Activated CD4-positive, alpha-beta T cell treated with anti-CD3 and anti-CD28 coated beads, Interleukin-2, amount 10 ng/mL, durations not matched to agents 24 days and 14 days (primary cell): ENCODE measurements at regions not wholly inside any gene's neighbourhood (a gene's known extent, or its start where the extent isn't known, plus 50 kb on each side); places are given as distances from the start of the nearest gene placed in this dataset.
"Not testable (repeated sequence)": the region's sequence is repeated elsewhere in the genome, so short reads cannot be mapped to it uniquely, and the experiment has no call there.

Experiments used
- DNase-seq: peaks from one replicate; pipeline ENCODE4 v3.0.0; 2022
- H3K27ac Mint-ChIP-seq: one replicate; pipeline ENCODE4 v1.8.0; 2022; ENCODE audit warnings: mild to moderate bottlenecking, mixed read lengths
- H3K27me3 Mint-ChIP-seq: one replicate; pipeline ENCODE4 v1.8.0; 2022; ENCODE audit warnings: mixed read lengths
- H3K36me3 Mint-ChIP-seq: one replicate; pipeline ENCODE4 v1.8.0; 2022; ENCODE audit warnings: low read depth, mild to moderate bottlenecking, mixed read lengths
- H3K4me1 Mint-ChIP-seq: one replicate; pipeline ENCODE4 v1.8.0; 2021; ENCODE audit warnings: mixed read lengths
- H3K4me3 Mint-ChIP-seq: one replicate; pipeline ENCODE4 v1.8.0; 2022; ENCODE audit warnings: mild to moderate bottlenecking, moderate library complexity, mixed read lengths
- H3K9me3 Mint-ChIP-seq: one replicate; pipeline ENCODE4 v1.8.0; 2021; ENCODE audit warnings: mixed read lengths
- intact Hi-C: fragments of 100-400 bp; cut with micrococcal nuclease; formaldehyde crosslinking; loops from one replicate; pipeline ENCODE4 v1.15.1; 2023

DNA sequence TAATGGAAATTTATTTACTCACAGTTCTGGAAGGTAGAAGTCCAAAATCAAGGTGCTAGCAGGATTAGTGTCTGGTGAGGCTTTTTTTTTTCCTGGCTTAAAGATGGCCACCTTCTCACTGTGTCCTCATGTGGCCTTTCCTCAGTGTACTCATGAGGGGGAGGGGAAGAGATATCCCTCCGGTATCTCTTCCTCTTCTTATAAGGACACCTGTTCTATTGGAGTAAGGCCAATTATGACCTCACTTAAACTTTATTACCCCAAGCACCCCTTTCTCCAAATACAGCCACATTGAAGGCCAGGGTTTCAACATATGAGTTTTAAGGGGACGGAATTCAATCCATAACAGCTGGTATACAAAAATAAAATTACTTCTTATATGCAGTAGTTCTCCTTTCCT, 203.7 kb upstream of the C1orf87 start:
- no peak overlapping the region for H3K4me3 Mint-ChIP-seq
- intact Hi-C loops: no loop called here
- H3K27me3 Mint-ChIP-seq: no peaks in the 10 kb centered on the region
- H3K9me3 Mint-ChIP-seq: no peaks in the 10 kb centered on the region
- H3K27ac Mint-ChIP-seq: no peak overlapping the region
- DNase-seq: no peak
- H3K36me3 Mint-ChIP-seq: no peaks in the 10 kb centered on the region
- no peaks in the 10 kb centered on the region for H3K4me1 Mint-ChIP-seq

DNA sequence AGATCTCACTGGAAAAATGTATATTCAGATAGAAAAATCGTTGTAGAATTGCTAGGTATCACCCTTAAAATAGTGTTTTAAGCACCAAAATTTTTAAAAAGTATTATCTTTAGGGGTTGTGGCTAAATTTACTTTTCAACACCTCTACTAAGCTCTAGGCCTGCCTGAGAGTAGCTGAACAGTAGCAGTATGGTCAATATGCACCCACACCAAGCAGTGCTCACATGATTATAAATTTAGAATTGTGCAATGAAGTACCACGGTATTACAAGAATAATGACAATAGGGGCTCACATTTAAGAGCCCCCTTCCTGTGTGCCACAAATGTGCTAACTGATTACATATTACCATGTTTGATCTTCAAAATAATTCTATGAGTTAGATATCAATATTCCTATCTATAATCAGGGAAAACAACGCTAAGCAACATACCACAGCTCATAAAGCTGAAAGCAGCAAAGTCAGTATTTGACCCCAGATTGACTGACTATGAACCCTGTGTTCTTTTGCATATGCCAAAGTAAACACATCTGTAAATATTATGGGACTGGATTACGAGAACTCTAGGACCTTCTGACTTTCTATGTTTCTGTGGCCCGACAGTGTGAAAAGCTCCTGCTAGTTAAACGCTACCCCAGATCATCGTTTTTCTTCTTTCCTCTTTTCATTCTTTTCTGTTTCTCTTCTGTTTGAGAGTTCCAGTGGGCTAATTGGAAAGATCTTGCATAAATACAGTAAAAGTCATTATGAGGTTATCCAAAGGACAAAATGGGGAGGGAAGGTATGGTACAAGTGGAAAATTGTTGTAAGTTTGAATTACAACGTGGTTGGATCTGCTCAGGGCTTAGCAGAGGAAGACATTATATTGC, 201.1 kb upstream of the C1orf87 start:
- intact Hi-C loops: no loop called here
- no peaks in the 10 kb centered on the region for H3K9me3 Mint-ChIP-seq
- no peaks in the 10 kb centered on the region for H3K36me3 Mint-ChIP-seq
- H3K4me3 Mint-ChIP-seq: no peak overlapping the region
- DNase-seq: no peak
- H3K27me3 Mint-ChIP-seq: no peaks in the 10 kb centered on the region
- no peak overlapping the region for H3K27ac Mint-ChIP-seq
- no peaks in the 10 kb centered on the region for H3K4me1 Mint-ChIP-seq

DNA sequence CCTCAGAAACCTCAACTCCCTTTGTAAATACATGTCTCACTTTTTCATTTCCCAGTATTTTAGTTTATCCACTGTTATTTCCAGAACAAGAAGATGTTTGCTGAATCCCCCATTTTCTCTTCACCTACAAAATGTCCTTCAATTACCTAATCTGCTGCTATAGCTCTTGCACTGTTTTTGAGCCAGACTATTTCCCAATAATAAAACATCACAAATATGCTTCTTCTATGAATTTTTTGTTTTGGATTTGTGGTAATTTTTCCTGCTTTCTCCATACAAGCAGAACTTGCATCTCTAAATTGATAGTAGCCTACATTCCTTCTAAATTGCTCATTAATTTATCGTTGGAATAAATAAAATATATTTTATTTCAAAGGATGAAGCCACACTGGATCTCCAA, 199.6 kb upstream of the C1orf87 start:
- H3K27ac Mint-ChIP-seq: no peak overlapping the region
- no peak overlapping the region for H3K4me3 Mint-ChIP-seq
- H3K36me3 Mint-ChIP-seq: no peaks in the 10 kb centered on the region
- H3K4me1 Mint-ChIP-seq: no peaks in the 10 kb centered on the region
- H3K9me3 Mint-ChIP-seq: no peaks in the 10 kb centered on the region
- H3K27me3 Mint-ChIP-seq: no peaks in the 10 kb centered on the region
- intact Hi-C loops: no loop called here
- no peak for DNase-seq

DNA sequence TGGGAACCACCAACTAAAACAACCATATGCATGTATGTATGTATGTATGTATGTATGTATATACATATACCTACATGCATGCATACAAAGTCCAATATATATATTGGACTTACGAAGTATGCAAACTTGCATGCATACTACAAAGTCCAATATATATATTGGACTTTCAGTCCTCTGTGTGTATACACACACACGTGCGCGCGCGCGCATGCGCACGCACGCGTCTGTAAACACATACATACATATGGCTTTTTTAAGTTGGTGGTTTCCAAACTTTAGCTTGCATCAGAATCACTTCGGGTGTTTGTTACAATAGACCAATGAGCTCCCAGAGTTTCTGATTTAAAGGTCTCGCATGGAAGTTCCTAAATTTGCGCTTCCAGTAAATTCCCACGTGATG, 197.5 kb upstream of the C1orf87 start:
- Mint-ChIP-seq H3K4me3 (no peak overlapping the region), H3K27me3 (no peaks in the 10 kb centered on the region), H3K4me1 (no peaks in the 10 kb centered on the region), H3K27ac (no peak overlapping the region), H3K9me3 (no peaks in the 10 kb centered on the region), H3K36me3 (no peaks in the 10 kb centered on the region)
- no peak for DNase-seq
- intact Hi-C loops: no loop called here

DNA sequence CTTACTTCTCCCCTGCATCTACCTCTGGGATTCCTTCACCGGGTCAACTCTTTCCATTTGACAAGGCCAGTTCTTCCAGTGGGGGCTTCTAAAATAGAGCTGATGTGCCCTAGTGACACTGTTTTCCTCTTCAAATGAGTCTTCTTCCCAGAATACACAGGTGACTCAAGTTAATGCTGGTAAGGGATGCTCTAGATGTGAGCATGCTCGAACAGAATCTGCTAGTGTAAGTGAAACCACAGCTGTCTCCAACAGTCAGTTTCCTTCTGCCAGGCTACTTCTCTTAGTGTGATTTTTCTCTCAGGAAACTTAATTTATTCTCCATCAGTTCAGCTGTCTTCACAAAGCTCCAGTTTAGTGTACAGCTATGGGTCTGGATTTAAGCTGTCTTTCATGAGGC, 194.9 kb upstream of the C1orf87 start:
- H3K9me3 Mint-ChIP-seq: no peaks in the 10 kb centered on the region
- no peak overlapping the region for H3K4me3 Mint-ChIP-seq
- H3K27ac Mint-ChIP-seq: no peak overlapping the region
- H3K4me1 Mint-ChIP-seq: no peaks in the 10 kb centered on the region
- DNase-seq: no peak
- no peaks in the 10 kb centered on the region for H3K36me3 Mint-ChIP-seq
- H3K27me3 Mint-ChIP-seq: no peaks in the 10 kb centered on the region
- intact Hi-C loops: no loop called here

DNA sequence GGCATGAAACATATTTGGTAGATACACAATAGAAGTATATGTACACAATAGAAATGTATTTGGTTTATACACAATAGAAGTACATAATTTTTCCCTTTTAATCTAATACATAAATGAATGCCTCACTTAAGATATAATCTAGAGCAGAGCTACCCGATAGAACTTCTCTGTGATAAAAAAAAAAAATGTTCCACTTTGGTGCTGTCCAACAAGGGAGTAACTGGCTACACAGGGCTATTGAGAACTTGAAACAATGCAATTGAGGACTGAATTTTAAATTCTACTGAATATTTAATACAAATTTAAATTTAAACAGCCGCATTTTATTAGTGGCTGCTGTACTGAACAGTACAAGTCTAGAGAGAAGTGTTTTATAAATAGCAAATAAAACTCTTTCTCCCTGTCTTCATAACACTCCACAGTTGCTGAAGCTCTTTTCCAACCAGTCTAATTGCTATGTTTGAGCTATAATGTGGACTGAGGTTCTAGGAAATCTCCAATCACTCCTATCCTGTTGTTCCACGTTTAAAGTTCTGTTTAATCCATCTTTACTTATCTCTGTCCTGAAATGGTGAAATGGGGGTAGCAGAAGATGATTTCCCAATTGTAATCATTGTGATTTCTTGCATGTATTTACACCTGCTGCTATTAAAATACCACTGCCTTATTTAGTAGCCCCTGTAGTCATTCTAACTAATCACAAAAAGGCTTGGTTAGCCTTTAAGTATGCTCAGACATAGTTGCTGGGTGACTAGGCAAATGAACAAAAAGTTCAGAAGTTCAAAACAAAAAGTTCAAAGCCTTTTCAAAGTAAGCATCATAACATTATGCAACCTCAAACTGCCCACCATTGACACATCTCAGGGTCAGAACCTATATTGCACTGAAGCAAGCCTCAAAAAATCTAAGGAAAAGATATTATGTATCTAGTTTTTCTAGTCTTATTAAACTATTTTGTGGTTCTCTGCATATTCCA, 192.3 kb upstream of the C1orf87 start:
- no peaks in the 10 kb centered on the region for H3K27me3 Mint-ChIP-seq

DNA sequence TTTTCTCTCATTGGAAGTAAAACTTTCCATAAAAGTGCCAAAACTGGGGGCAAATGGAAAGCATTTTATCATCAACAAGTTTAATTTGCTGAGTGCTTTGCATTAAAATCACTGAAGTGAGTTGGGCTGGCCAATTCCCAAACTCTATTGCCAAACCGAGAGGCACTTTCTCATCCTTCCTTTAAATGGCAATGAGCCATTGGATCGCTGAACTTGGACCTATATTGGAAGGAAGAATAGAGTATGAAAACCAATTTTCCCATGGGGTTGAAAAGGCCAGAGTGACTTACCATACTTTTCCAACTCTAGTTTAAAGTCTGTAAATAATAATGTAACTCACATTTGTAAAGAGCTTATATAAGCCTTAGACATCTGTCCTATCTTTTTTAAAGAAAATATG, 189.1 kb upstream of the C1orf87 start:
- intact Hi-C loops: no loop called here
- no peaks in the 10 kb centered on the region for H3K36me3 Mint-ChIP-seq
- no peak for DNase-seq
- H3K27ac Mint-ChIP-seq: no peak overlapping the region
- no peak overlapping the region for H3K4me3 Mint-ChIP-seq
- no peaks in the 10 kb centered on the region for H3K27me3 Mint-ChIP-seq
- no peaks in the 10 kb centered on the region for H3K9me3 Mint-ChIP-seq
- H3K4me1 Mint-ChIP-seq: no peaks in the 10 kb centered on the region

More for the DNA sequence above, 192.3 kb upstream of the C1orf87 start:
- H3K4me1 Mint-ChIP-seq: no peaks in the 10 kb centered on the region
- no peak for DNase-seq
- H3K27ac Mint-ChIP-seq: no peak overlapping the region
- intact Hi-C loops: no loop called here
- H3K9me3 Mint-ChIP-seq: no peaks in the 10 kb centered on the region
- no peaks in the 10 kb centered on the region for H3K36me3 Mint-ChIP-seq
- H3K4me3 Mint-ChIP-seq: no peak overlapping the region

DNA sequence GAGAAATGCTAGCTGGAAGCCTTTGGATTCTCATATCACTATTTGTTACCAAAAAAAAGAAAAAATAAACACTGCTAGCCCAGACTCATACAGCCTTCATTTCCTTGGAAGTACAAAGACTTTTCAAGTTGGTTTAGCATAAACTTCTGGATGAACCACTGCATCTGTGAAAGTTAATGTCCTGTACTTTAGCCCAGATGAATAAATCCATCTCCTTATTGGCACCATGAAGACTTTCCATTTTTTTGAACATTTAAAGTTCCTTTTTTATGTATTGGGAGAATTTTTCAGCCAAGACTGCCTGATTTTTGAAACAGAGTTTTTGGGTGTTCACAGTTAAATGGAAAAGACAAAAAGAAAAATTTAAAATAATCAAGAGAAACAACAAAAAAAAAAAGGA, 184.0 kb upstream of the C1orf87 start:
- Mint-ChIP-seq H3K9me3 (peaks cover 5% of the 10 kb centered on the region), H3K27ac (no peak overlapping the region), H3K4me1 (no peaks in the 10 kb centered on the region), H3K27me3 (no peaks in the 10 kb centered on the region), H3K4me3 (no peak overlapping the region), H3K36me3 (no peaks in the 10 kb centered on the region)
- intact Hi-C loops: no loop called here
- DNase-seq: no peak

DNA sequence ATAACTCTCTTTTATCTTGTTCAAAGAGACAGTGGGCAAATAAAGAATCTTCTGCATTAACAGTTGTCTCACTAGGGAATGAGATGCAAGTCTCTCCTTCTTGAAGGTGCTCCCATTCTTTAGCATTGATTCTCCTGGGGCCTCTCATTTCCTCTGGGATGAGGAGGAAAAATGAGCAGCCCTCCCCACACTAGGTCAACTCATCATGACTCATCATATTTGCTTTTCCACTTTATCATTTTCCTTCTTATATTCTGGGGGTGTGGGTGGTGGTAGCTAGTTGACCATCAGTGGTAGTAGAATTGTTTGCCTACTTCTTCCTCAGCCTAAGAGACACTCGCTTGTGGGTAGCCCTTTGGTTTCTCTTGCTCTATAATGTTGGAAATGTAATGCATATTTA, 182.0 kb upstream of the C1orf87 start:
- Mint-ChIP-seq H3K27me3 (no peaks in the 10 kb centered on the region), H3K4me3 (no peak overlapping the region), H3K4me1 (no peaks in the 10 kb centered on the region), H3K36me3 (no peaks in the 10 kb centered on the region), H3K27ac (no peak overlapping the region), H3K9me3 (peaks cover 5% of the 10 kb centered on the region)
- DNase-seq: no peak
- intact Hi-C loops: no loop called here

DNA sequence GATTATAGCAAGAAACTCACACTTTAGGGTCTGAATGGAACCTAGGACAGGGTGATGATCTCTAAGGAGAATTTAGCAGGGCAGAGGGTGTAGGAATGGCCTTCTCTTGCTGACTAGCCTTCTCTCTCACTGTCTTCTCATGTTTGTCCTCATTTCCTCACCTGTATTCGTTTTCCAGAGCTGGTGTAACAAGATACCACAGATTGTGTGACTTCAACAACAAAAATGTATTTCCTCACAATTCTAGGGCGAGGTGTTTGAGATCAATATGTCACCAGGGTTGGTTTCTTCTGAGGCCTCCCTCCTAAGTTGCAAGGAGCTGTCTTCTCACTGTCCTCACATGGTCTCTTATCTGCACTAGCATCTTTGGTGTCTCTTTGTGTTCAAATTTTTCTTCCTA, 177.9 kb upstream of the C1orf87 start:
- Mint-ChIP-seq H3K4me3 (no peak overlapping the region), H3K27ac (no peak overlapping the region), H3K4me1 (no peaks in the 10 kb centered on the region), H3K27me3 (no peaks in the 10 kb centered on the region), H3K9me3 (no peaks in the 10 kb centered on the region), H3K36me3 (no peaks in the 10 kb centered on the region)
- intact Hi-C loops: no loop called here
- DNase-seq: no peak

DNA sequence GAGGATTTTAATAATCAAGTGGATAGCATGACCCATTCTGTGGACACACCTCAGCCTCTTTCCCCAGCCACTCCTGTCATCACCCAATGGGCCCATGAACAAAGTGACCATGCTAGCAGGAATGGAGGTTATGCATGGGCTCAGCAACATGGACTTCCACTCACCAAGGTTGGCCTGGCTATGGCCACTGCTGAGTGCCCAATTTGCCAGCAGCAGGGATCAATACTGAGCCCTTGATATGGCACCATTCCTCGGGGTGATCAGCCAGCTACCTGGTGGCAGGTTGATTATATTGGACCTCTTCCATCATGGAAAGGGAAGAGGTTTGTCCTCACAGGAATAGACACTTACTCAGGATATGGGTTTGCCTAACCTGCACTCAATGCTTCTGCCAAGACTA, 173.9 kb upstream of the C1orf87 start:
- H3K4me3 Mint-ChIP-seq, H3K27me3 Mint-ChIP-seq, H3K36me3 Mint-ChIP-seq, H3K27ac Mint-ChIP-seq, DNase-seq, intact Hi-C loops, H3K4me1 Mint-ChIP-seq, H3K9me3 Mint-ChIP-seq: not testable (repeated sequence)

DNA sequence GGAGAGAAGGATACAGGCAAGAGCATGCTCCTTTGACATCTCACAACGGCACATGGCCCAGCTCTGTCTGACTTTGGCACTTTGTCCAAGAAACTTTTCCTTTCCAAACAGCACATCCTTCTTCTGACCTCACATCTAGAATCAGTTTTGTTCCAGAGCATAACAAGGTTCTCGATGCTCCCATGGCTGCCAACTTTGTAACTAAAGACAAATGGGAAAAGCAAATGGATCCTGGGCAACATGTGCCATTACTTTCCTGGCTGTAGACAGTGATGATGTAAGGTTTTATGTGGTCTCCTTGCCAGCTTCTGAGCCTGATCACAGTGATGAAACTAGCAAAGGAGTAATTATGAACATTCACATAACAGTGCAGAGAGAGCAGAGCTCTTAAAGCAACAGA, 171.8 kb upstream of the C1orf87 start:
- no peaks in the 10 kb centered on the region for H3K9me3 Mint-ChIP-seq
- H3K4me3 Mint-ChIP-seq: no peak overlapping the region
- DNase-seq: no peak
- no peaks in the 10 kb centered on the region for H3K4me1 Mint-ChIP-seq
- H3K27ac Mint-ChIP-seq: no peak overlapping the region
- intact Hi-C loops: no loop called here
- no peaks in the 10 kb centered on the region for H3K36me3 Mint-ChIP-seq
- no peaks in the 10 kb centered on the region for H3K27me3 Mint-ChIP-seq

DNA sequence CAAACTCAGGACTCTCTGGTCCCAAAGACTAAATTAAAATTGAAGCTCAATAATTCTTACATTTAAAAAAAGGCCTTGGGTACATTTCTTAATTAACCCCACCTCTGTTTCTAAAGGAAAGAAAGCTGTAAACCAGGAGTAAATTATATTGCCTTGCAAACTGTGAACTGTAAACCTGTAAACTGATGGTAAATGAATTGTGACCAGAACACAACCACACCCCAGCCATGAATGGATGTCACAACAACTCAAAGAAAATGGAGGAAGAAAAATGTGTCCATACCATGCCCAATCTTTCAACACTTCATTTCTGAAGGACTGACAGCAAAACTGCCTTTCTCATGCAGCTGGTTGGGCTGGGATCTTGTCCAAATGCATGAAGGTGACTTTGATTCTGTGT, 171.3 kb upstream of the C1orf87 start:
- Mint-ChIP-seq H3K27ac (no peak overlapping the region), H3K9me3 (no peaks in the 10 kb centered on the region), H3K27me3 (no peaks in the 10 kb centered on the region), H3K4me1 (no peaks in the 10 kb centered on the region), H3K36me3 (no peaks in the 10 kb centered on the region), H3K4me3 (no peak overlapping the region)
- no peak for DNase-seq
- intact Hi-C loops: no loop called here

DNA sequence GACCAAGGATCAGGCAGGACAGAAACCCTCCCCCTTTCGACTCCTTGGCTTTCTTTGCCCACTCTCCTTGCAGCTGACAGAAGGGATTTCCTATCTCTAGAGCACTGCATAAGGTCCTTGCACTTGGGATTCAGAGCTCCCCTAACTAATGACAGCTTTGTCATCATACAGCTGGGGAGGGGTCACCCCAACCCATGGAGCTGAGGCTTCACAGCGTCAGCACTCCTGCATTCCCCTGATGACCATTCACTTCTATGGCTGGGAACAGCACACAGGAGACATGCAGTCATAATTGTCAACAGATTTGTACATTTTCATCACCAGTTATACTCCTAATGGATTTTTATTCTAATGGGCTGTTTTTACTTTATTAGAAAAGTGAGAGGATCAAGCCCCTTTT, 161.7 kb upstream of the C1orf87 start:
- no peaks in the 10 kb centered on the region for H3K36me3 Mint-ChIP-seq

More for the DNA sequence above, 161.7 kb upstream of the C1orf87 start:
- intact Hi-C loops: no loop called here
- Mint-ChIP-seq H3K27ac (no peak overlapping the region), H3K4me3 (no peak overlapping the region), H3K4me1 (no peaks in the 10 kb centered on the region), H3K9me3 (no peaks in the 10 kb centered on the region), H3K27me3 (no peaks in the 10 kb centered on the region)
- no peak for DNase-seq
